Amniotic epithelial cell (primary cell): ENCODE measurements at regions not wholly inside any gene's neighbourhood (a gene's known extent, or its start where the extent isn't known, plus 50 kb on each side); places are given as distances from the start of the nearest gene placed in this dataset.
"Not testable (repeated sequence)": the region's sequence is repeated elsewhere in the genome, so short reads cannot be mapped to it uniquely, and the experiment has no call there.

ENCODE experiments used
- DNase-seq: peaks from one replicate; pipeline ENCODE4 v3.0.0-alpha.2; 2010; ENCODE audit warnings: low read depth

- DNase-seq: no peak
Measured at GRCh38 chr22:48940266-48941032, 887.2 kb downstream of the BRD1 start.

GRCh38 chr22:48939441-48940265, 888.0 kb downstream of the BRD1 start:
- no peak for DNase-seq

- no peak for DNase-seq
Measured at GRCh38 chr22:48938741-48939140, 888.9 kb downstream of the BRD1 start.

GRCh38 chr22:48937032-48937639, 890.5 kb downstream of the BRD1 start:
- no peak for DNase-seq

GRCh38 chr22:48936391-48936790, 891.3 kb downstream of the BRD1 start:
- no peak for DNase-seq

- DNase-seq: no peak
Measured at GRCh38 chr22:48934446-48934845, 893.2 kb downstream of the BRD1 start.

GRCh38 chr22:48931452-48931851, 896.2 kb downstream of the BRD1 start:
- DNase-seq: no peak

- DNase-seq: no peak
Measured at GRCh38 chr22:48929276-48929790, 898.3 kb downstream of the BRD1 start.

- DNase-seq: no peak
Measured at GRCh38 chr22:48927591-48927990, 900.1 kb downstream of the BRD1 start.

- DNase-seq: no peak
Measured at GRCh38 chr22:48926643-48927042, 901.0 kb downstream of the BRD1 start.

GRCh38 chr22:48926136-48926535, 901.5 kb downstream of the BRD1 start:
- DNase-seq: no peak

GRCh38 chr22:48925450-48925849, 902.2 kb downstream of the BRD1 start:
- no peak for DNase-seq

GRCh38 chr22:48923996-48924395, 903.7 kb downstream of the BRD1 start:
- DNase-seq: no peak

- DNase-seq: no peak
Measured at GRCh38 chr22:48923165-48923865, 904.4 kb downstream of the BRD1 start.

- no peak for DNase-seq
Measured at GRCh38 chr22:48921411-48921903, 906.2 kb downstream of the BRD1 start.

GRCh38 chr22:48920776-48921241, 906.9 kb downstream of the BRD1 start:
- no peak for DNase-seq

- DNase-seq: no peak
Measured at GRCh38 chr22:48919851-48920589, 907.7 kb downstream of the BRD1 start.

GRCh38 chr22:48919187-48919590, 908.5 kb downstream of the BRD1 start:
- no peak for DNase-seq

GRCh38 chr22:48918585-48919186, 909.0 kb downstream of the BRD1 start:
- DNase-seq: no peak

- not testable (repeated sequence) for DNase-seq
Measured at GRCh38 chr22:48912356-48913066, 915.2 kb downstream of the BRD1 start.
